HepG2 (cell line): ENCODE measurements at regions not wholly inside any gene's neighbourhood (a gene's known extent, or its start where the extent isn't known, plus 50 kb on each side); places are given as distances from the start of the nearest gene placed in this dataset.

Experiments used
- ATAC-seq: fragments of 200-7000 bp; cut with Tn5 transposase; 3 replicates; pipeline ENCODE4 v1.9.1; 2020; ENCODE audit warnings: mild to moderate bottlenecking, moderate library complexity
- BruUV-seq: library from RNA; stranded (reverse); fragments of 400-500 nt; replicated peaks from 2 replicates; lab custom pipeline; 2021; lab: Mats Ljungman, UMichigan
- CTCF ChIA-PET: fragments of 300-600 bp; formaldehyde crosslinking; extraction: SDS; loops from one replicate; lab custom pipeline; 2021; ENCODE audit warnings: low total read pairs, inconsistent platforms, low intra/inter-chr PET ratio; lab: Yijun Ruan, JAX
- POLR2A ChIA-PET: fragments of 350-600 bp; sonication (Branson Sonifier 250); formaldehyde crosslinking; loops from one replicate; lab custom pipeline; 2020; ENCODE audit warnings: antibody characterized with exemption, inconsistent platforms; lab: Yijun Ruan, JAX
- DNase-seq: peaks from one replicate; pipeline ENCODE4 v3.0.0-alpha.2; 2015; ENCODE audit warnings: low spot score
- FAIRE-seq: peaks from 3 replicates; lab custom pipeline; 2011; peaks lifted over from hg19 to GRCh38; lab: Jason Lieb, UNC
- H2AFZ ChIP-seq: one replicate; pipeline ENCODE4 v1.6.1; 2011; ENCODE audit warnings: low read length, inconsistent platforms
- H3K27ac ChIP-seq: fragments of 300-600 bp; 3 replicates; pipeline ENCODE4 v1.8.0; 2011; ENCODE audit warnings: mixed run types, mild to moderate bottlenecking, mixed read lengths, low read length, inconsistent platforms; ENCODE audit not compliant: insufficient read depth; ENCODE audit errors: extremely low read length
- H3K27me3 ChIP-seq, 2 experiments: fragments of 200-600 bp in 1 of 2; 2 replicates in 1 of 2; 3 replicates in 1 of 2; pipeline versions ENCODE4 v1.6.0 to v1.8.0; 2011; ENCODE audit warnings: low read length in 2 of 2, mild to moderate bottlenecking in 2 of 2, moderate library complexity in 2 of 2, inconsistent platforms in 1 of 2; ENCODE audit not compliant: insufficient read depth in 2 of 2, control insufficient read depth in 1 of 2
- H3K36me3 ChIP-seq, 2 experiments: fragments of 200-600 bp in 1 of 2; replicated peaks in 1 of 2; 2 replicates in 1 of 2; 3 replicates in 1 of 2; pipeline versions ENCODE4 v1.5.1 to v1.8.0; 2011; ENCODE audit warnings: low read length in 2 of 2, inconsistent platforms in 1 of 2; ENCODE audit not compliant: insufficient read depth in 2 of 2, control insufficient read depth in 1 of 2
- H3K4me1 ChIP-seq: 2 replicates; pipeline ENCODE4 v1.5.1; 2012; ENCODE audit warnings: low read length, inconsistent platforms; ENCODE audit not compliant: insufficient read depth
- H3K4me2 ChIP-seq: 2 replicates; pipeline ENCODE4 v1.6.0; 2011; ENCODE audit warnings: low read depth, low read length, inconsistent platforms
- H3K4me3 ChIP-seq, 3 experiments: fragments of 200-600 bp in 1 of 3; sonication (generic), shearing (Covaris generic) in 1 of 3; replicated peaks in 1 of 3; 2 replicates each; pipeline ENCODE4 v1.5.1; 2011 to 2016; ENCODE audit warnings: low read length in 3 of 3, inconsistent platforms in 2 of 3, low read depth in 2 of 3, mild to moderate bottlenecking in 2 of 3, control low read depth in 1 of 3, mixed read lengths in 1 of 3; ENCODE audit not compliant: insufficient read depth in 1 of 3
- H3K79me2 ChIP-seq: one replicate; pipeline ENCODE4 v1.6.1; 2011; ENCODE audit warnings: low read length, inconsistent platforms; ENCODE audit not compliant: insufficient read depth
- H3K9ac ChIP-seq: 2 replicates; pipeline ENCODE4 v1.6.0; 2011; ENCODE audit warnings: mild to moderate bottlenecking, low read depth, low read length, inconsistent platforms; ENCODE audit not compliant: insufficient read depth
- H3K9me3 ChIP-seq: 2 replicates; pipeline ENCODE4 v1.5.1; 2012; ENCODE audit warnings: mild to moderate bottlenecking, low read length
- H4K20me1 ChIP-seq: 2 replicates; pipeline ENCODE4 v1.6.0; 2011; ENCODE audit warnings: inconsistent platforms, mild to moderate bottlenecking, low read length, moderate library complexity; ENCODE audit not compliant: insufficient read depth
- ATAD3A ChIP-seq: sonication (generic); formaldehyde crosslinking; IDR thresholded peaks from 2 replicates; pipeline ENCODE4 v1.4.0; 2020; ENCODE audit warnings: missing genetic modification reagents
- FOXA1 ChIP-seq, 2 experiments: fragments of 450-650 bp in 1 of 2; sonication (generic) in 1 of 2; formaldehyde crosslinking in 1 of 2; IDR thresholded peaks; 2 replicates each; pipeline versions ENCODE4 v1.4.0 to v1.6.1; 2016 to 2020; ENCODE audit warnings: missing genetic modification reagents in 1 of 2
- POLR2AphosphoS5 ChIP-seq: IDR thresholded peaks from 2 replicates; pipeline ENCODE4 v1.6.1; 2012; ENCODE audit warnings: low read depth, low read length
- TARDBP ChIP-seq: sonication (generic); formaldehyde crosslinking; IDR thresholded peaks from 2 replicates; pipeline ENCODE4 v1.8.0; 2022; ENCODE audit warnings: mild to moderate bottlenecking, missing genetic modification reagents
- USF2 ChIP-seq, 2 experiments: sonication (generic) in 1 of 2; formaldehyde crosslinking in 1 of 2; IDR thresholded peaks; 2 replicates each; pipeline versions ENCODE4 v1.5.1 to v1.6.1; 2011 to 2020; ENCODE audit warnings: borderline replicate concordance in 1 of 2, low read depth in 1 of 2, low read length in 1 of 2, mild to moderate bottlenecking in 1 of 2, missing genetic modification reagents in 1 of 2, moderate library complexity in 1 of 2
- WGBS: methylation state at CpG from one replicate; pipeline ENCODE4 v1.1.6; 2017; ENCODE audit warnings: low lambda C conversion rate; 5-methylcytosine and 5-hydroxymethylcytosine counted together
- in situ Hi-C: cut with HindIII; loops from 2 replicates; pipeline ENCODE4 v1.10.0; 2017; ENCODE audit warnings: low pct_unique_long_range_greater_than_20kb; ENCODE audit not compliant: extremely low pct_ligation_motif_present
- intact Hi-C: fragments of 100-400 bp; cut with micrococcal nuclease; formaldehyde crosslinking; loops from one replicate; pipeline ENCODE4 v1.10.0; 2022; ENCODE audit not compliant: unreplicated experiment

GRCh38 chr13:108096301-108096915, 118.9 kb downstream of the LIG4 start:
- 2% methylated on average over 5 of the region's 5 CpGs for WGBS
- Histone ChIP-seq H3K27ac (no peak overlapping the region), H3K27me3 (no peaks in the 10 kb centered on the region), H3K4me3 (no peak overlapping the region), H3K9ac (no peak overlapping the region), H2AFZ (no peak overlapping the region), H3K4me2 (no peak overlapping the region), H3K9me3 (no peaks in the 10 kb centered on the region), H4K20me1 (no peaks in the 10 kb centered on the region), H3K4me1 (no peaks in the 10 kb centered on the region), H3K79me2 (no peaks in the 10 kb centered on the region), H3K36me3 (no peaks in the 10 kb centered on the region)
- intact Hi-C loops (no loop called here), in situ Hi-C loops (no loop called here)
- TF ChIP-seq FOXA1 (IDR thresholded peaks at IDR 0.05) (no peak), FOXA1 (CRISPR knock-in tag; IDR thresholded peaks at IDR 0.05) (0 out of 2 replicates have a peak, but pooled peaks have one; percentile 12), POLR2AphosphoS5 (no peak)
- POLR2A ChIA-PET: no interaction called here
- FAIRE-seq (no peak), DNase-seq (peak; percentile 8), ATAC-seq (peak; percentile 55; the same call in 2 of the 3 replicates)
- BruUV-seq: no TSS peak
- CTCF ChIA-PET: no interaction called here

- in situ Hi-C loops: no loop called here
- Histone ChIP-seq H3K4me3 (no peak overlapping the region), H3K4me2 (no peak overlapping the region), H3K79me2 (no peaks in the 10 kb centered on the region), H2AFZ (no peak overlapping the region), H3K36me3 (no peaks in the 10 kb centered on the region), H3K9me3 (no peaks in the 10 kb centered on the region), H3K9ac (no peak overlapping the region), H4K20me1 (no peaks in the 10 kb centered on the region), H3K27me3 (no peaks in the 10 kb centered on the region), H3K27ac (no peak overlapping the region), H3K4me1 (no peaks in the 10 kb centered on the region)
- no peak for ATAC-seq
- CTCF ChIA-PET: no interaction called here
- BruUV-seq: no TSS peak
- POLR2A ChIA-PET: no interaction called here
- TF ChIP-seq TARDBP (CRISPR knock-in tag) (no peak), ATAD3A (CRISPR knock-in tag) (no peak), USF2 (IDR thresholded peaks at IDR 0.05; ENCODE audit: low read depth, low read length) (no peak), USF2 (CRISPR knock-in tag; IDR thresholded peaks at IDR 0.05; ENCODE audit: borderline replicate concordance) (no peak)
- intact Hi-C loops: no loop called here
- no peak for DNase-seq
- WGBS: 0% methylated on average over 2 of the region's 2 CpGs
- FAIRE-seq: no peak
Observed at GRCh38 chr13:108095036-108095435, 120.3 kb downstream of the LIG4 start.
